Hematopoietic multipotent progenitor cell treated with erythropoietin and hydrocortisone succinate and interleukin-3 and kit ligand, for 17 days (in vitro differentiated cells): ENCODE measurements at regions not wholly inside any gene's neighbourhood (a gene's known extent, or its start where the extent isn't known, plus 50 kb on each side); places are given as distances from the start of the nearest gene placed in this dataset.
A peak's percentile ranks its signal among the peaks of the same experiment; 100 is the strongest.
"Not testable (repeated sequence)": the region's sequence is repeated elsewhere in the genome, so short reads cannot be mapped to it uniquely, and the experiment has no call there.

Experiments
- DNase-seq: peaks from one replicate; pipeline ENCODE4 v3.0.0-alpha.2; 2015; ENCODE audit warnings: low spot score

- no peak for DNase-seq
These were observed 644.9 kb upstream of the PITX2 start for GRCh38 chr4:111267786-111268185.

- DNase-seq, result no peak
These were observed 646.0 kb upstream of the PITX2 start for GRCh38 chr4:111268769-111269414.

DNA sequence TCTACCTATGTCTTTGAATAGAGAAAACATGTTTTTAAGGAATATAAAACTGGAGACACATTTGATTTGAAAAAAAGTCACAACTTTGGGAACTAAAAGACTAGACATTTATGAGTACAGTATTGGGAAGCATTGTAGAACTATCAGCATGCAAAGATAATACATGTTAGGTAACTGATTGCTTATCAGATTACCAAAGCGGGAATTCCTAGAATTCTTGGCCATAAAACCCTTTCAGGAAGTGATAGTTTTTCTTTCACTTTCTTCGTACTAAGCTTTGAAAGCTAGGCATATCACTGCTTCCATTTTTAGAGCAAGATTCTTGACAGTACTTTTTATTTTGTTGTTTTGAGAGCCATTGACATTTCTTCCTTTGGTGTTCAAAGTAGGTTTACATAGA is 646.6 kb upstream of the PITX2 start:
- DNase-seq, result no peak

- no peak for DNase-seq
These were observed 651.2 kb upstream of the PITX2 start for GRCh38 chr4:111274060-111274459.

GRCh38 chr4:111274486-111274885 is 651.6 kb upstream of the PITX2 start:
- DNase-seq, result no peak

DNA sequence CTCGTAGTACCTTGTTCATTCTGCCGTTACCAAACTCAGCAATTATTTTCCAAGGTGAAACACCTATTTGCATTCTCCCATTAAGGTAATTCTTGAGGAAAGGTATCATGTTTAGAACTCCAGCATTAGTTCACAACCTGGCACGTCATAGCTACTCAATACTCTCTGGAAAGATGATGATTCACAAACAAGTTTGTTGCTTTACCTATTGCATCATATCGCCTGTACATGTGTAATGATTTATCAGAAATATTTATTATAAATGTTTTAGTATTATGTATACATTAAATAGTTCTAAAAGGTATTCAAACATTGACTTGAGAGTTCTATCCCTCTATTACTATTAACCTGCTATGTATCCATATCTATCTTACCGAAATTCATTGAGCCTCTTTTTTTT is 658.3 kb upstream of the PITX2 start:
- no peak for DNase-seq

- DNase-seq, result no peak
These were observed 659.2 kb upstream of the PITX2 start for GRCh38 chr4:111282035-111282434.

GRCh38 chr4:111283066-111283677 is 660.3 kb upstream of the PITX2 start:
- peak; percentile 33 for DNase-seq

DNA sequence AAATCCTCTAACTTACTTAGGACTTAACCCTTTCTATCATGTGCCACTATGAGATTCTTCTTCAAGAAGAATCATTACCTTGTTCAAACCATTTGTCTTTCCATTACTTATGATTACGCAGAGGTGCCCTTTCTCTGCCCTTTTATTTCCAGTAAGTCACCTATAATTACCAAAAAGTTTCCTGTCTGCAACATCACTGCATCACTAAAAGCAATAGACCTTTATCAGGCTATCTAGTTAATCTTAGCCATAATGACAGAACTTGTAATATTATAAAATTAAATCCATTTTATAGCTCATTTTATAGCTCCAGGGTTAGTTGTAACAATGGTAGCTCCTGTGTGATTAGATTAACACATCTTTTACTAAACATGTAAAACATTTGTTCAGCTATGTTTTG is 673.6 kb upstream of the PITX2 start:
- no peak for DNase-seq

GRCh38 chr4:111303806-111304205 is 680.9 kb upstream of the PITX2 start:
- DNase-seq, result no peak

DNA sequence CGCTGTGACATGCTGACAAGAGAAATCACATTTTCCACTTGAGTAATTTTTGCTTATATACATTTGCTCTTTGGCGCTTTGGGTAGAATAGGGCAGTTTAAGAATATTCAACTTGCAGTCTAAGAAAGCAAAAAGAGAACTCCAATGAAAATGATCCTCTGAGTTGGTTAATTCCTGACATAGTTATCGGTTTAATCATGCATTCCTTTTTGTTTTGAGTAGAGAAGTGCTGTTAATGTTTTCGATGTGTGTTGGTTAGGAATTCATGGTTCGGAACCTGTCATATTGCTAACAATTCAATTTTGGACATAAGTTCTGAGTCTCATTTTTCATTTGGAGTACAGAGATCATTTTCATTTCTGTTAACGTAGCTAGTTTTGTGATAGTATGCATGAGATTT is 700.6 kb upstream of the PITX2 start:
- no peak for DNase-seq

DNA sequence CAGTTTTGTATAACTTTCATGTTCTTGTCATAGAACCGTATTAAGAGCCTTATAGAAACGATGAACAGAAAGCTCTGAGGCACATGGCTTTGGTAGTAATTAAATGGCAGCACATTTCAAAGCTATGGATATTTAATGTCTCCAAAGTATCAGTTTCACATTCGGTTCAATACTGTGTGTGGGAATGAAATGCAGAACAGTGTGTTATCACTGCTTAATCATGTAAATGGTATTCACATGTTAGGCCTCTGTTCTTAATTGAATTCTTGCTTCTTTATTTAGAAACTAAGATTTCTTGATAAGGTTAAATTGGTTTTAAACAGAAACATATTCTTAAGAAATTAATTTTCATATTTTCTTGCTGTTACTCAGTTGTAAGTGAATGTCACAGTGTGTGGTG is 701.0 kb upstream of the PITX2 start:
- no peak for DNase-seq

DNA sequence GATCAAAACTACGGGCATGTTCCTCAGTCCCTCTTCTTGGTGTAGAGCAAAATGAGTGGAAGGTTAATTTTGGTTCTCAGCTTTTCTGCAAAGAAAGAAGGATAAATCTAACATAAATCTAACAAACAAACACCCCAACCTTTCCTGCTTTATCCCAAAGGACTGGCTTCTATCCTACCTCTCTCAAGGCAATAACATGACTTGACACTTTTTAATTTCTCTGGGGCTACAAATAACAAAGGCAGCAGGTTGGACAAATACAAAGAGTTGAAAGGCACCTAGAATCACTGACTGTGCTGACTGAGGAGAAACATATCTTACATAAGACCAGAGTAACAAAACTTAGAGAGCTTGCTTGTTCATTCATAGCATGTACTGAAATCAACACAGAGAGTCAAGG is 703.6 kb upstream of the PITX2 start:
- DNase-seq, result no peak

GRCh38 chr4:111330786-111331185 is 707.9 kb upstream of the PITX2 start:
- no peak for DNase-seq

GRCh38 chr4:111334361-111334760 is 711.5 kb upstream of the PITX2 start:
- DNase-seq, result no peak

DNA sequence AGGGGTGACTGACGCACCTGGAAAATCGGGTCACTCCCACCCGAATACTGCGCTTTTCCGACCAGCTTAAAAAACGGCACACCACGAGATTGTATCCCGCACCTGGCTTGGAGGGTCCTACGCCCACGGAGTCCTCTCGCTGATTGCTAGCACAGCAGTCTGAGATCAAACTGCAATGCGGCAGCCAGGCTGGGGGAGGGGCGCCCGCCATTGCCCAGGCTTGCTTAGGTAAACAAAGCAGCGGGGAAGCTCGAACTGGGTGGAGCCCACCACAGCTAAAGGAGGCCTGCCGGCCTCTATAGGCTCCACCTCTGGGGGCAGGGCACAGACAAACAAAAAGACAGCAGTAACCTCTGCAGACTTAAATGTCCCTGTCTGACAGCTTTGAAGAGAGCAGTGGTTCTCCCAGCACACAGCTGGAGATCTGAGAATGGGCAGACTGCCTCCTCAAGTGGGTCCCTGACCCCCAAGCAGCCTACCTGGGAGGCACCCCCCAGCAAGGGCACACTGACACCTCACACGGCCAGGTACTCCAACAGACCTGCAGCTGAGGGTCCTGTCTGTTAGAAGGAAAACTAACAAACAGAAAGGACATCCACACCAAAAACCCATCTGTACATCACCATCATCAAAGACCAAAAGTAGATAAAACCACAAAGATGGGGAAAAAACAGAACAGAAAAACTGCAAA is 714.5 kb upstream of the PITX2 start:
- DNase-seq, result not testable (repeated sequence)

DNA sequence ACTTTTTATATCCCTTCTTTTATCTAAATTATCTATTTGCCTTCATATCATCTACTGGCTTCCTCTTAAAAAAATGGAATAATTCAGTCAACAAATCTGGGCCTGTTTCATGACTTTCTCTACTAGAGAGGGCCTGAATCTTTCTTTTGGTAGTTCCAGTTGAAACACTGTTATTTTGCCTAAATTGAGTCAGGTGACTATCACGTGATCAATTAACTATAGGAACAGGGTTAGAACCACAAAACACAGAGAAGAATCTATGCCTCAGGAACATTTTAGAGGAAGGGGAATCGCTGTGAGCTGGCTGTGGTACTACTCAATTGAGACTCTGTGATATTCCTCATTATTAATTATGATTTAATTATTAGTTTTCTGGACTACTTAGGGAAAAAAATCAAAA is 736.7 kb upstream of the PITX2 start:
- no peak for DNase-seq

DNA sequence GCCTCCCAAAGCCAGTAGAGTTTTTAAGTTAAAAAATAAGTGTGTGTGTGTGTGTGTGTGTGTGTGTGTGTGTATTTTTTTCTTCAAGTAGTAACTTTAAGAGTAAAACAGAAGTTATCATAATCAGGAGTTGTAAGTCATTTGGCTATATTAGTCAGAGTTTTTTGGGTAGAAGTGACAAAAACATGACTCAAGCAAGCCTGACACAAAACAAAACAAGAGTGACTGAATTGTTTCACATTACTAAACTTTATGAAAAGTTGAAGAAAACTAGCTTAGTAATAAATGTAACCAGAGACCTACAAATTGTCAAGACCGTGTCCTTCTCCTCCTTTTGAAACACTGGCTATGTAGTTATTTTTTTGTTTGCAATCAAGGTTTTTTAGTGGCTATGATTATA is 738.0 kb upstream of the PITX2 start:
- no peak for DNase-seq

DNA sequence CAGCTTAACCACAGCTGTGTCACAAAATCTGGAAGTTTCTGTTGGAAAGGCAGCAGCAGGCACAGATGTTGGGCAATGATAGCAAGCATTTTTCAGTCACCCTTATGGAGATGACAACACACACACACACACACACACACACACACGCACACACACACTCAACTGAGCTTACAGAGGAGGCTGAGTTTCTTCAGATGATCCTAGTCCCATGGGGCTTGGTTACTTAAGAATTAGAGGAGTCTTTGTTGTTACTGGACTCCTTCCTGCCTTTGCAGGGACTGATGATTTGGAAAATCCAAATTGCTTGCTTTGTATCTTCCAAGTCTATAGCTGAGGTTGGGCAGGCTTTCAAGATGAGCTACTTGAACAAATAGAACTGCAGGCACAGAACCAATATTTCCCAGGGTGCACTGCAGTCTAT is 740.1 kb upstream of the PITX2 start:
- DNase-seq, result no peak

- not testable (repeated sequence) for DNase-seq
These were observed 755.0 kb upstream of the PITX2 start for GRCh38 chr4:111377880-111378279.

DNA sequence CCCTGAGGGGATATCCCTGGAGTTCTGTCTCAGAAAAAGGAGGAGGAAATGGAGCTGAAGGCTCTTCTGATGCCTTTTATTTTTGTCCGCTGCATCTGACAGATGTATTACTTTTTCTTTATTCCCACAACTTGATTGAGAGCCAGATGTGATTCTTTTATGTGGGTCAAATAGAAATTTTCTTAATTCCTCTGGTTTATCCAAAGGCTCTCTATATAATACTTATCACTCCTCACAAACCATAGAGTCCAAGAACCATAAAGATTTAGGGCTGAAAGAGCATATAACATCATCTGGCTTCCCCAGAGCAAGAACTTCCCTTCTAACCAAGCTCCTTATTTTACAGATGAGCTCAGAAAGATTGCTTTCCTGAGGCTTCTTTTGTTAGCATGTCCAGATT is 756.7 kb upstream of the FAM241A start:
- no peak for DNase-seq

DNA sequence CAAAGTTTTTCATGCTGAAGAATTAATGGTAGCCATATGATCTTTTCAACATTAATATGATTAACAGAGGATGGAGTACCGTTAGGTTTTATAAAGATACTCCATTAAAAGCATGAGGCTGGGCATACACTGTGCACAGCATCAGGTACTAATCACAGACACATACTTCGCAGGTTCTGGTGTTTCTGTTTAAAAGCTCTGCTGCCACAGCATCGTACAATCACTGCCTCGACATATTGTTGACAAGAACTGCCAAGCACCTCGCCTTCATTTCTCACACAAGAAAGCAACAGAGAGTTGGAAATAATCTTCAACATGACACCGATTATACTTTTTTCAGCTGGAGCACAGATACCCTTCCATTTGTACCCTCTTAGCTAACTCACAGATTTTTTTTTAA is 753.4 kb upstream of the FAM241A start:
- no peak for DNase-seq

- DNase-seq, result no peak
These were observed 751.5 kb upstream of the FAM241A start for GRCh38 chr4:111393781-111394180.

DNA sequence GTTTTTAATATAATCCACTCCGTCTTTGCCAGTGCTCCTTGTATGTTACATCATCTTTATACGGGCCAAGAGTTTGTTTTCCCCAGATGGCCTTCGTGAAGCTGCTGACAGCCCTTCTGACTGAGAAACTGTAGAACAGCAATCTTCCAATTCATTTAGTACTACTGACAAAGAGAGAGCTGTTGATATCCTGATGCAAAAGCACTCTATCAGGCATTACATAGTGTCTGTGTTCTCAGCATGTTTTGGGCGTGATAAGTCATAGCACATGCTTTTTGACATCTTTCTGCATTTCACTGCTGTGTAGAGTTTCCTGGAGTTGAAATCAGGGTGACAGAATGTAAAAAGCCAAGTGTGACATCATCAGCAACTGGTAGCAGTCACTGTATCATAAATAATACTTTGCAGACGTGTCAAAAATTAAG is 746.3 kb upstream of the FAM241A start:
- DNase-seq, result no peak
